ENCODE measurements at regions not wholly inside any gene's neighbourhood (a gene's known extent, or its start where the extent isn't known, plus 50 kb on each side); places are given as distances from the start of the nearest gene placed in this dataset.

GRCh38 chr6:3594201-3594600, 137.4 kb upstream of the SLC22A23 start (continued):
- no peak for TF ChIP-seq USF1 (IDR thresholded peaks at IDR 0.05; ENCODE audit: borderline replicate concordance, low read depth)
- TF ChIP-seq TEAD4 (IDR thresholded peaks at IDR 0.05; ENCODE audit: borderline replicate concordance, insufficient read depth), result no peak
- TF ChIP-seq ZBTB33 (IDR thresholded peaks at IDR 0.05; ENCODE audit: borderline replicate concordance, low read depth), result no peak
- TF ChIP-seq RFX5 (IDR thresholded peaks at IDR 0.05; ENCODE audit: low read length), result no peak
- TF ChIP-seq SIN3A (IDR thresholded peaks at IDR 0.05; ENCODE audit: borderline replicate concordance, low read depth, low read length), result no peak
- no peak for TF ChIP-seq GABPA (IDR thresholded peaks at IDR 0.05; ENCODE audit: low read depth)
- no peak for TF ChIP-seq FOXM1 (IDR thresholded peaks at IDR 0.05; ENCODE audit: low read depth)

- Histone ChIP-seq H3K4me3 (ENCODE audit: low read depth in 2 of 2, low read length in 1 of 2) (no peak overlapping the region), H3K4me2 (no peak overlapping the region), H4K20me1 (ENCODE audit: insufficient read depth) (no peaks in the 10 kb centered on the region), H3K27ac (ENCODE audit: low read depth in 2 of 2, low read length in 1 of 2) (no peak overlapping the region), H3K9me2 (no peaks in the 10 kb centered on the region), H3K9me3 (no peaks in the 10 kb centered on the region), H2AFZ (ENCODE audit: low read depth) (no peak overlapping the region), H3F3A (replicated peaks; ENCODE audit: insufficient read depth) (peaks cover 7% of the 10 kb centered on the region), H3K4me1 (ENCODE audit: control insufficient read depth in 1 of 2, insufficient read depth in 2 of 2, low read depth in 1 of 2, low read length in 1 of 2) (no peaks in the 10 kb centered on the region), H3K27me3 (ENCODE audit: insufficient read depth) (peaks cover 7% of the 10 kb centered on the region; the same call in 1 of the 2 replicates), H3K9ac (no peak overlapping the region), H3K36me3 (replicated peaks in 1 of 2; ENCODE audit: control insufficient read depth in 1 of 2, insufficient read depth in 2 of 2, low read length in 1 of 2) (no peaks in the 10 kb centered on the region), H3K79me2 (ENCODE audit: insufficient read depth) (no peaks in the 10 kb centered on the region)
- POLR2A ChIA-PET, result no interaction called here
- no peak for DNase-seq
- CTCF ChIA-PET, result no interaction called here
- WGBS (ENCODE audit: low lambda C conversion rate), result 65% methylated on average over 6 of the region's 6 CpGs
- no peak for TF ChIP-seq TCF12 (IDR thresholded peaks at IDR 0.05)
- no peak for TF ChIP-seq FOXM1 (IDR thresholded peaks at IDR 0.05; ENCODE audit: low read depth)
- no peak for TF ChIP-seq YY1 (IDR thresholded peaks at IDR 0.05; ENCODE audit: low read depth)
- TF ChIP-seq EP300 (IDR thresholded peaks at IDR 0.05; ENCODE audit: borderline replicate concordance in 1 of 2, low read depth in 1 of 2, low read length in 1 of 2), result no peak
- TF ChIP-seq JUND (IDR thresholded peaks at IDR 0.05), result no peak
- no peak for TF ChIP-seq FOSL2 (IDR thresholded peaks at IDR 0.05; ENCODE audit: borderline replicate concordance, low read depth)
- no peak for TF ChIP-seq IRF3 (IDR thresholded peaks at IDR 0.05; ENCODE audit: low read depth, low read length)
- TF ChIP-seq TAF1 (IDR thresholded peaks at IDR 0.05; ENCODE audit: borderline replicate concordance, low read depth, low read length), result no peak
- no peak for TF ChIP-seq CHD2 (IDR thresholded peaks at IDR 0.05; ENCODE audit: low read length, partially characterized antibody)
- no peak for TF ChIP-seq USF1 (IDR thresholded peaks at IDR 0.05; ENCODE audit: borderline replicate concordance, low read depth)
- TF ChIP-seq, protein P1, sequence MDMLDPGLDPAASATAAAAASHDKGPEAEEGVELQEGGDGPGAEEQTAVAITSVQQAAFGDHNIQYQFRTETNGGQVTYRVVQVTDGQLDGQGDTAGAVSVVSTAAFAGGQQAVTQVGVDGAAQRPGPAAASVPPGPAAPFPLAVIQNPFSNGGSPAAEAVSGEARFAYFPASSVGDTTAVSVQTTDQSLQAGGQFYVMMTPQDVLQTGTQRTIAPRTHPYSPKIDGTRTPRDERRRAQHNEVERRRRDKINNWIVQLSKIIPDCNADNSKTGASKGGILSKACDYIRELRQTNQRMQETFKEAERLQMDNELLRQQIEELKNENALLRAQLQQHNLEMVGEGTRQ (IDR thresholded peaks at IDR 0.05; ENCODE audit: borderline replicate concordance, low read depth, low read length), result no peak
- TF ChIP-seq, protein P2, sequence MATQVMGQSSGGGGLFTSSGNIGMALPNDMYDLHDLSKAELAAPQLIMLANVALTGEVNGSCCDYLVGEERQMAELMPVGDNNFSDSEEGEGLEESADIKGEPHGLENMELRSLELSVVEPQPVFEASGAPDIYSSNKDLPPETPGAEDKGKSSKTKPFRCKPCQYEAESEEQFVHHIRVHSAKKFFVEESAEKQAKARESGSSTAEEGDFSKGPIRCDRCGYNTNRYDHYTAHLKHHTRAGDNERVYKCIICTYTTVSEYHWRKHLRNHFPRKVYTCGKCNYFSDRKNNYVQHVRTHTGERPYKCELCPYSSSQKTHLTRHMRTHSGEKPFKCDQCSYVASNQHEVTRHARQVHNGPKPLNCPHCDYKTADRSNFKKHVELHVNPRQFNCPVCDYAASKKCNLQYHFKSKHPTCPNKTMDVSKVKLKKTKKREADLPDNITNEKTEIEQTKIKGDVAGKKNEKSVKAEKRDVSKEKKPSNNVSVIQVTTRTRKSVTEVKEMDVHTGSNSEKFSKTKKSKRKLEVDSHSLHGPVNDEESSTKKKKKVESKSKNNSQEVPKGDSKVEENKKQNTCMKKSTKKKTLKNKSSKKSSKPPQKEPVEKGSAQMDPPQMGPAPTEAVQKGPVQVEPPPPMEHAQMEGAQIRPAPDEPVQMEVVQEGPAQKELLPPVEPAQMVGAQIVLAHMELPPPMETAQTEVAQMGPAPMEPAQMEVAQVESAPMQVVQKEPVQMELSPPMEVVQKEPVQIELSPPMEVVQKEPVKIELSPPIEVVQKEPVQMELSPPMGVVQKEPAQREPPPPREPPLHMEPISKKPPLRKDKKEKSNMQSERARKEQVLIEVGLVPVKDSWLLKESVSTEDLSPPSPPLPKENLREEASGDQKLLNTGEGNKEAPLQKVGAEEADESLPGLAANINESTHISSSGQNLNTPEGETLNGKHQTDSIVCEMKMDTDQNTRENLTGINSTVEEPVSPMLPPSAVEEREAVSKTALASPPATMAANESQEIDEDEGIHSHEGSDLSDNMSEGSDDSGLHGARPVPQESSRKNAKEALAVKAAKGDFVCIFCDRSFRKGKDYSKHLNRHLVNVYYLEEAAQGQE (IDR thresholded peaks at IDR 0.05; ENCODE audit: low read depth, low read length), result no peak
- TF ChIP-seq RAD21 (IDR thresholded peaks at IDR 0.05; ENCODE audit: low read length), result no peak
- TF ChIP-seq NFIC (IDR thresholded peaks at IDR 0.05; ENCODE audit: borderline replicate concordance), result no peak
- no peak for TF ChIP-seq NRF1 (IDR thresholded peaks at IDR 0.05; ENCODE audit: low read depth, low read length)
- no peak for TF ChIP-seq ZBTB33 (IDR thresholded peaks at IDR 0.05; ENCODE audit: borderline replicate concordance, low read depth)
- TF ChIP-seq RCOR1 (IDR thresholded peaks at IDR 0.05; ENCODE audit: low read length), result no peak
Measured at GRCh38 chr6:3593161-3593560, 136.3 kb upstream of the SLC22A23 start.

Data from SK-N-SH (cell line).